ENCODE measurements at regions not wholly inside any gene's neighbourhood (a gene's known extent, or its start where the extent isn't known, plus 50 kb on each side); places are given as distances from the start of the nearest gene placed in this dataset.

- TF ChIP-seq CTCF (IDR thresholded peaks at IDR 0.05): no peak
- no peak for TF ChIP-seq POLR2A (IDR thresholded peaks at IDR 0.05)
- TF ChIP-seq POLR2AphosphoS5 (IDR thresholded peaks at IDR 0.05): no peak
- no peak for TF ChIP-seq EP300 (IDR thresholded peaks at IDR 0.05)
Observed at GRCh38 chr1:42044346-42044745, 108.9 kb upstream of the GUCA2B start.
